ENCODE measurements at regions not wholly inside any gene's neighbourhood (a gene's known extent, or its start where the extent isn't known, plus 50 kb on each side); places are given as distances from the start of the nearest gene placed in this dataset.
"Not testable (repeated sequence)": the region's sequence is repeated elsewhere in the genome, so short reads cannot be mapped to it uniquely, and the experiment has no call there.

DNA sequence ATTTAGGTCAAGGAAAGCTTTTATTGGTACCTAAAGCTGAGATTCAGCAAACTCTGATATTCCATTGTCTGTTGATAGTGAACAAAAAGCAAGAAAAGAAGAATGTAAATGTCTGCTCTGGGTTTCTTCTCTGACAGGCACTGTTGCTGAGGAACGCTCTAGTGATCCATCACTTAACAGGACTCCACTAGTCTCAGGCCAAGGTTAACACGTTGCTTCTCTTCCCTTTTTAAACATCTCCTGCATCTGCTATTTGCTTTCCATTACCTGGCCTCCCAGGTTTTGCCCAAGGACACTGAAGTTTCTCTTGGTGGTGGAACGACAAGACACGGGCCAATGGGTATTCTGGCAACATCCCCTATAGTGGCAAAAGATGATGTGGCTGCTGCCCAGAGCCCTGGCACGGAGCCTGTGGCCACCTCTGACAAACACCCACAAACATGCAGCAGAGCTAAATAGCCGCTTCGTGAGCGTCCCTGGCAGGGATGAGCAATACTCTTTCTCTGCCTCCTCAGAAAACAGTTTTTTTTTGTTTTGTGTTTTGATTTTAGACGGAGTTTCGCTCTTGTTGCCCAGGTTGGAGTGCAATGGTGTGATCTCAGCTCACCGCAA, 97.8 kb upstream of the AKAP13 start:
- Histone ChIP-seq H3K9me3 (no peaks in the 10 kb centered on the region), H3K4me2 (no peak overlapping the region), H3K27ac (no peak overlapping the region), H3K4me1 (no peaks in the 10 kb centered on the region), H3K4me3 (no peak overlapping the region)
- POLR2A ChIA-PET: no interaction called here
- DNase-seq (ENCODE audit: low read depth in 1 of 2, low spot score in 1 of 2) (no peak), FAIRE-seq (no peak), ATAC-seq (no peak)
- 77% methylated on average over 11 of the region's 11 CpGs for WGBS (ENCODE audit: missing lambda C conversion rate)
- no peak for TF ChIP-seq FOXS1 (CRISPR knock-in tag; IDR thresholded peaks at IDR 0.05)
- no peak for TF ChIP-seq PHF8 (IDR thresholded peaks at IDR 0.05; ENCODE audit: borderline replicate concordance, low read depth)
- no peak for TF ChIP-seq ESRRA (IDR thresholded peaks at IDR 0.05; ENCODE audit: borderline replicate concordance, low read length)
- TF ChIP-seq REST (IDR thresholded peaks at IDR 0.05): no peak
- no peak for TF ChIP-seq RARB (CRISPR knock-in tag; IDR thresholded peaks at IDR 0.05)
- CTCF ChIA-PET: interaction anchor here (0.9 to 1.8 kb wide), 2 partner anchors 14 to 132 kb away, joined by 4 to 8 read pairs; no protein-coding TSS in a partner anchor

- CTCF ChIA-PET; DNase-seq (ENCODE audit: low read depth in 1 of 2, low spot score in 1 of 2); ATAC-seq: not testable (repeated sequence)
Observed at GRCh38 chr15:85283815-85284214, 96.6 kb upstream of the AKAP13 start.

GRCh38 chr15:85284497-85284896, 95.9 kb upstream of the AKAP13 start:
- TF ChIP-seq PHF8 (IDR thresholded peaks at IDR 0.05; ENCODE audit: borderline replicate concordance, low read depth) (no peak), MAX (IDR thresholded peaks at IDR 0.05) (no peak), MAZ (IDR thresholded peaks at IDR 0.05; ENCODE audit: borderline replicate concordance, low read depth, low read length) (no peak), CHD4 (IDR thresholded peaks at IDR 0.05; ENCODE audit: borderline replicate concordance) (no peak), POLR2A (IDR thresholded peaks at IDR 0.05; ENCODE audit: low read length) (no peak), CBX2 (IDR thresholded peaks at IDR 0.05; ENCODE audit: borderline replicate concordance, low read depth) (no peak)
- ATAC-seq (no peak), DNase-seq (ENCODE audit: low read depth in 1 of 2, low spot score in 1 of 2) (no peak), FAIRE-seq (no peak)
- ChIA-PET POLR2A (no interaction called here), CTCF (interaction anchor here (4.8 kb wide), 1 partner anchor 12 kb away, joined by 32 read pairs; no protein-coding TSS in a partner anchor)
- no peaks in the 10 kb centered on the region for H3K9me3 ChIP-seq
- no peak overlapping the region for H3K4me2 ChIP-seq
- WGBS (ENCODE audit: missing lambda C conversion rate): 79% methylated on average over 5 of the region's 5 CpGs
- H3K4me3 ChIP-seq: no peak overlapping the region
- H3K4me1 ChIP-seq: no peaks in the 10 kb centered on the region
- H3K27ac ChIP-seq: no peak overlapping the region

More at GRCh38 chr15:85283815-85284214, 96.6 kb upstream of the AKAP13 start:
- H3K27ac ChIP-seq, POLR2A ChIA-PET, FAIRE-seq, H3K4me3 ChIP-seq, H3K4me2 ChIP-seq, H3K4me1 ChIP-seq, H3K9me3 ChIP-seq: not testable (repeated sequence)
- WGBS (ENCODE audit: missing lambda C conversion rate): 68% methylated on average over 5 of the region's 5 CpGs

DNA sequence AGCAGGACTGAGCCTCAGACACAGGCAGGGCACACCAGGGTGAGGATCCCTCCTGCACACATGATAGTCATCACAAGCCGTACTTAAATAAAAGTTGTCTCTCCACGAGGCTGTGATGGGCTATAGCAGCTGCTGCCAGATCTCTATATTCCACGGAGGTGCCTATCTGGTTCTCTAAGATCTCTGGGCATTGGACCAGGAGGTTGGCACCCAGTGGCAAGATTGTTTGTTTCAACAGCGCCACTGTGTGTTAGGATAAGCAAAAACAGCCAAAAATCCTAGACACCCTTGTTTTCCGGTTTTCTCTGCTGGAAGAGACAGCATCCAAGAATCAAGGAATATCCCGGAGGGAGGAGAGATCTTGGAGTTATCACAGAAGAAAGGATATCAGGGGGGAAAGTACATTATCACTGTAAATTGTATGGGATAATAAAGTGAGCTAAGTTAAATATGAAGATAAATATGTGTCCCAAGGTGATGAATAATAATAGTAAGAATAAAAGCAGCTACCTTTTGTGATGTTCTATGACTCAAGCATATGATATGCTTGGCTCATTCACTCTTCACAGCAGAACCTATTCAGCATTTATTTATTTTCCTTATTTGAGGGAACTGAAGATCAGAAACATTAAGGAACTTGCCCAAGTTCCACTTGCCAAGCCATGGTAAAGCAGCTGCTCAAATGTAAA, 90.6 kb upstream of the AKAP13 start:
- FAIRE-seq (peak; percentile 93), ATAC-seq (peak; percentile 85 to 89), DNase-seq (ENCODE audit: low read depth in 1 of 2, low spot score in 1 of 2) (peak; percentile 71 to 96)
- ChIA-PET CTCF (interaction anchor here (0.7 to 3.7 kb wide), 30 partner anchors 9 to 702 kb away, joined by 3 to 28 read pairs (median 4); no protein-coding TSS in a partner anchor), POLR2A (no interaction called here)
- Histone ChIP-seq H3K4me2 (peak overlapping the region; percentile 30), H3K27ac (no peak overlapping the region), H3K4me1 (peaks cover 6% of the 10 kb centered on the region; the same call in 1 of the 3 replicates), H3K9me3 (no peaks in the 10 kb centered on the region), H3K4me3 (no peak overlapping the region)
- WGBS (ENCODE audit: missing lambda C conversion rate): 10% methylated on average over 6 of the region's 6 CpGs
- TF ChIP-seq CTCF (IDR thresholded peaks at IDR 0.05): peak; percentile 87
- TF ChIP-seq SMC3 (IDR thresholded peaks at IDR 0.05): peak; percentile 90
- TF ChIP-seq RAD21 (conservative IDR thresholded peaks at IDR 0.05 in 1 of 2, IDR thresholded peaks at IDR 0.05 in 1 of 2): peak; percentile 83 to 88
- TF ChIP-seq EHF (CRISPR knock-in tag; IDR thresholded peaks at IDR 0.05): no peak
- no peak for TF ChIP-seq CHD4 (IDR thresholded peaks at IDR 0.05; ENCODE audit: borderline replicate concordance)

DNA sequence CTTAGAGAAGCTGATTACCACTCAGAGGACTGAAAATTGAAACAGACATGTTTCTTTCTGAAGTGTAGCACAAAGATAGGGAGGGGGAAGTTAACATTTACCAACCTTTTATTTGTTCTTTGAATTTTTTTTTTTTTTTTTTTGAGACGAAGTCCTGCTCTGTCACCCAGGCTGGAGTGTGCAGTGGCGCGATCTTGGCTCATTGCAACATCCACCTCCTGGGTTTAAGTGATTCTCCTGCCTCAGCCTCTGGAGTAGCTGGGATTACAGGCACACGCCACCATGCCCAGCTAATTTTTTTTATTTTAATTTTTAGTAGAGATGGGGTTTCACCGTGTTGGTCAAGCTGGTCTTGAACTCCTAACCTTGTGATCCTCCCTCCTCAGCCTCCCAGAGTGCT, 87.8 kb upstream of the AKAP13 start:
- H3K4me2 ChIP-seq; H3K9me3 ChIP-seq; FAIRE-seq; H3K27ac ChIP-seq; POLR2A ChIA-PET; DNase-seq (ENCODE audit: low read depth in 1 of 2, low spot score in 1 of 2); ATAC-seq; H3K4me3 ChIP-seq: not testable (repeated sequence)
- H3K4me1 ChIP-seq: peaks cover 11% of the 10 kb centered on the region; the same call in 2 of the 3 replicates
- CTCF ChIA-PET: interaction anchor here (0.7 to 1.9 kb wide), 4 partner anchors 12 to 224 kb away, joined by 3 to 4 read pairs (median 3); no protein-coding TSS in a partner anchor
- 82% methylated on average over 5 of the region's 5 CpGs for WGBS (ENCODE audit: missing lambda C conversion rate)

All from A549 (cell line).